PFSK-1 (cell line): ENCODE measurements at regions not wholly inside any gene's neighbourhood (a gene's known extent, or its start where the extent isn't known, plus 50 kb on each side); places are given as distances from the start of the nearest gene placed in this dataset.

Experiments
- FOXP2 ChIP-seq: optimal IDR thresholded peaks from 2 replicates; pipeline ENCODE3; 2011; ENCODE audit warnings: borderline replicate concordance, control low read depth, inconsistent platforms; ENCODE audit not compliant: insufficient read depth; ENCODE audit errors: extremely low read length, extremely low read depth
- POLR2AphosphoS5 ChIP-seq: IDR thresholded peaks from 2 replicates; pipeline ENCODE4 v1.6.1; 2012; ENCODE audit warnings: low read depth, mild to moderate bottlenecking, control low read depth, low read length, moderate library complexity
- REST ChIP-seq, 2 experiments: IDR thresholded peaks; 2 replicates each; pipeline versions ENCODE4 v1.6.1 to v1.8.0; 2011 to 2012; ENCODE audit warnings: low read depth in 2 of 2, low read length in 2 of 2, control low read depth in 1 of 2, inconsistent platforms in 1 of 2, mild to moderate bottlenecking in 1 of 2, moderate library complexity in 1 of 2; ENCODE audit not compliant: insufficient read depth in 1 of 2
- SIN3A ChIP-seq: IDR thresholded peaks from 2 replicates; pipeline ENCODE4 v1.6.1; 2012; ENCODE audit warnings: mild to moderate bottlenecking, low read length, moderate library complexity, borderline replicate concordance; ENCODE audit not compliant: insufficient read depth
- TAF1 ChIP-seq: IDR thresholded peaks from 2 replicates; pipeline ENCODE4 v1.6.1; 2012; ENCODE audit warnings: low read length, control low read depth, borderline replicate concordance; ENCODE audit not compliant: insufficient read depth

GRCh38 chr16:86261379-86261778 is 248.9 kb upstream of the FOXF1 start:
- TF ChIP-seq SIN3A (no peak), POLR2AphosphoS5 (no peak)

- TF ChIP-seq FOXP2 (no peak), TAF1 (no peak), POLR2AphosphoS5 (no peak), REST (IDR thresholded peaks at IDR 0.05; ENCODE audit: insufficient read depth in 1 of 2, low read depth in 2 of 2, low read length in 2 of 2) (no peak), SIN3A (no peak)
Measured at GRCh38 chr16:86270696-86271095, 239.6 kb upstream of the FOXF1 start.

- TF ChIP-seq SIN3A (no peak), TAF1 (no peak), POLR2AphosphoS5 (no peak), REST (IDR thresholded peaks at IDR 0.05; ENCODE audit: insufficient read depth in 1 of 2, low read depth in 2 of 2, low read length in 2 of 2) (no peak), FOXP2 (no peak)
Measured at GRCh38 chr16:86272744-86273143, 237.6 kb upstream of the FOXF1 start.

GRCh38 chr16:86277221-86277620 is 233.1 kb upstream of the FOXF1 start:
- TF ChIP-seq REST (IDR thresholded peaks at IDR 0.05; ENCODE audit: insufficient read depth in 1 of 2, low read depth in 2 of 2, low read length in 2 of 2): no peak
- no peak for TF ChIP-seq POLR2AphosphoS5
- no peak for TF ChIP-seq FOXP2

- TF ChIP-seq FOXP2 (no peak), POLR2AphosphoS5 (no peak), SIN3A (no peak), REST (IDR thresholded peaks at IDR 0.05; ENCODE audit: insufficient read depth in 1 of 2, low read depth in 2 of 2, low read length in 2 of 2) (no peak), TAF1 (no peak)
Measured at GRCh38 chr16:86281421-86281820, 228.9 kb upstream of the FOXF1 start.
